ENCODE measurements at regions not wholly inside any gene's neighbourhood (a gene's known extent, or its start where the extent isn't known, plus 50 kb on each side); places are given as distances from the start of the nearest gene placed in this dataset.

- Histone ChIP-seq H3K4me1 (ENCODE audit: control insufficient read depth in 1 of 2, low read depth in 2 of 2) (no peaks in the 10 kb centered on the region), H3K4me3 (no peak overlapping the region), H3K9me3 (no peaks in the 10 kb centered on the region), H3K27me3 (replicated peaks; ENCODE audit: insufficient read depth) (no peaks in the 10 kb centered on the region), H3K36me3 (no peaks in the 10 kb centered on the region), H3K27ac (no peak overlapping the region)
- no peak for TF ChIP-seq CTCF (IDR thresholded peaks at IDR 0.05)
- DNase-seq (ENCODE audit: low spot score) (no peak), ATAC-seq (ENCODE audit: insufficient number of reproducible peaks, low FRiP score, low read depth) (no peak)
These were observed 538.9 kb downstream of the INHBA start for GRCh38 chr7:41163991-41164390.

GRCh38 chr7:41162612-41163011 lies 540.3 kb downstream of the INHBA start:
- no peak overlapping the region for H3K27ac ChIP-seq
- no peak overlapping the region for H3K4me3 ChIP-seq
- H3K36me3 ChIP-seq, result no peaks in the 10 kb centered on the region
- H3K4me1 ChIP-seq (ENCODE audit: control insufficient read depth in 1 of 2, low read depth in 2 of 2), result no peaks in the 10 kb centered on the region
- no peaks in the 10 kb centered on the region for H3K27me3 ChIP-seq (replicated peaks; ENCODE audit: insufficient read depth)
- no peak for DNase-seq (ENCODE audit: low spot score)
- no peak for TF ChIP-seq CTCF (IDR thresholded peaks at IDR 0.05)
- no peaks in the 10 kb centered on the region for H3K9me3 ChIP-seq
- no peak for ATAC-seq (ENCODE audit: insufficient number of reproducible peaks, low FRiP score, low read depth)

DNA sequence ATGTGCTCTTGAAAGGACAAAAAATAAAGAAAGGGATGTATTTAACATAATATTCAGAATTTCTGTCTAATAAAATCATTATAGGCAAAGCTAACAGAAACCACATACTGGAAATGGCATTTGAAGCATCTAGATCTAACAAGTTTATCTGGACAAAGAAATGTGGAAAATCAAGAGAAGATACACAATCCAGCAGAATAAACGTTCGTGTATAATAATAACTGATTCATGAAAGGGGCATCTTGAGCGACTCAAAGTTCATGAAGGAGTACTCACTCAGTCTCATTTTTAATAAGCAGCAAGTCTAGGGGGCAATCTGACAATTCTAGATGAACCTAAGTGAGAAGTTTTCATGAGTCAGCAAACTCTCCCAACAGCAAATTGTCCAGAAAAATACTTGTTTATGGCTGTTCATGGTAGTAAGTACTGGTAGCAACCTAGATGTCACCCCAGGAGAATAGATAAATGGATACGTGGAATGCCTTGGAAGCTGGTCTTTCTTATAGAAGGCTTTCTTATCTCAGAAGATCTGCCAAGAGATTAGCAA lies 541.8 kb downstream of the INHBA start:
- no peak for TF ChIP-seq CTCF (IDR thresholded peaks at IDR 0.05)
- Histone ChIP-seq H3K27me3 (replicated peaks; ENCODE audit: insufficient read depth) (no peaks in the 10 kb centered on the region), H3K4me3 (no peak overlapping the region), H3K36me3 (no peaks in the 10 kb centered on the region), H3K27ac (no peak overlapping the region), H3K9me3 (no peaks in the 10 kb centered on the region), H3K4me1 (ENCODE audit: control insufficient read depth in 1 of 2, low read depth in 2 of 2) (no peaks in the 10 kb centered on the region)
- no peak for DNase-seq (ENCODE audit: low spot score)
- no peak for ATAC-seq (ENCODE audit: insufficient number of reproducible peaks, low FRiP score, low read depth)

GRCh38 chr7:41156268-41156667 lies 546.6 kb downstream of the INHBA start:
- ATAC-seq (ENCODE audit: insufficient number of reproducible peaks, low FRiP score, low read depth) (no peak), DNase-seq (ENCODE audit: low spot score) (no peak)
- Histone ChIP-seq H3K36me3 (no peaks in the 10 kb centered on the region), H3K27ac (no peak overlapping the region), H3K4me1 (ENCODE audit: control insufficient read depth in 1 of 2, low read depth in 2 of 2) (no peaks in the 10 kb centered on the region), H3K27me3 (replicated peaks; ENCODE audit: insufficient read depth) (no peaks in the 10 kb centered on the region), H3K9me3 (no peaks in the 10 kb centered on the region), H3K4me3 (no peak overlapping the region)
- TF ChIP-seq CTCF (IDR thresholded peaks at IDR 0.05), result no peak

- Histone ChIP-seq H3K27me3 (replicated peaks; ENCODE audit: insufficient read depth) (no peaks in the 10 kb centered on the region), H3K4me3 (no peak overlapping the region), H3K27ac (no peak overlapping the region), H3K36me3 (no peaks in the 10 kb centered on the region), H3K9me3 (no peaks in the 10 kb centered on the region), H3K4me1 (ENCODE audit: control insufficient read depth in 1 of 2, low read depth in 2 of 2) (no peaks in the 10 kb centered on the region)
- TF ChIP-seq CTCF (IDR thresholded peaks at IDR 0.05), result no peak
- ATAC-seq (ENCODE audit: insufficient number of reproducible peaks, low FRiP score, low read depth), result no peak
- DNase-seq (ENCODE audit: low spot score), result no peak
These were observed 549.6 kb downstream of the INHBA start for GRCh38 chr7:41153268-41153667.
